Naive thymus-derived CD4-positive, alpha-beta T cell (primary cell): ENCODE measurements at regions not wholly inside any gene's neighbourhood (a gene's known extent, or its start where the extent isn't known, plus 50 kb on each side); places are given as distances from the start of the nearest gene placed in this dataset.
"Not testable (repeated sequence)": the region's sequence is repeated elsewhere in the genome, so short reads cannot be mapped to it uniquely, and the experiment has no call there.

Source experiments
- ATAC-seq: fragments of 150-1000 bp; cut with Tn5 transposase; 2 replicates; pipeline ENCODE4 v1.10.0; 2021; ENCODE audit warnings: mild to moderate bottlenecking, moderate library complexity
- CTCF ChIA-PET: fragments of 350-600 bp; sonication (Branson Sonifier 250); formaldehyde crosslinking; loops from one replicate; lab custom pipeline; 2021; ENCODE audit warnings: antibody characterized with exemption; lab: Charles Lee
- POLR2A ChIA-PET: fragments of 350-600 bp; sonication (Branson Sonifier 250); formaldehyde crosslinking; loops from one replicate; lab custom pipeline; 2021; ENCODE audit warnings: antibody characterized with exemption, inconsistent platforms; lab: Charles Lee
- DNase-seq, 9 donors: peaks; one replicate each; pipeline versions ENCODE4 v3.0.0 to v3.0.0-alpha.2; 2020 to 2022; ENCODE audit warnings: mixed read lengths in 1 of 9
- H3K27ac ChIP-seq: one replicate; pipeline ENCODE4 v1.7.0; 2013; ENCODE audit warnings: mild to moderate bottlenecking, low read depth, low read length, moderate library complexity
- H3K27me3 ChIP-seq, 2 donors: one replicate each; pipeline ENCODE4 v1.7.0; 2013; ENCODE audit warnings: low read length in 2 of 2, mild to moderate bottlenecking in 2 of 2, moderate library complexity in 2 of 2; ENCODE audit not compliant: control insufficient read depth in 2 of 2, insufficient read depth in 2 of 2
- H3K36me3 ChIP-seq, 3 experiments: 1 replicate in 2 of 3; 2 replicates in 1 of 3; pipeline ENCODE4 v1.7.0; 2013; ENCODE audit warnings: low read length in 3 of 3, mild to moderate bottlenecking in 3 of 3, moderate library complexity in 1 of 3; ENCODE audit not compliant: insufficient read depth in 3 of 3, control insufficient read depth in 2 of 3
- H3K4me1 ChIP-seq, 2 donors: one replicate each; pipeline ENCODE4 v1.7.0; 2013; ENCODE audit warnings: low read length in 2 of 2, mild to moderate bottlenecking in 2 of 2, moderate library complexity in 1 of 2; ENCODE audit not compliant: control insufficient read depth in 2 of 2, insufficient read depth in 2 of 2
- H3K4me3 ChIP-seq: 2 replicates; pipeline ENCODE4 v1.7.0; 2013; ENCODE audit warnings: mild to moderate bottlenecking, low read length
- H3K9me3 ChIP-seq, 3 experiments: 1 replicate in 2 of 3; 2 replicates in 1 of 3; pipeline ENCODE4 v1.7.0; 2013; ENCODE audit warnings: low read length in 3 of 3; ENCODE audit not compliant: control insufficient read depth in 2 of 3
- H3K27ac Mint-ChIP-seq, 9 donors: one replicate each; pipeline ENCODE4 v1.8.0; 2020 to 2022; ENCODE audit warnings: mixed read lengths in 9 of 9, mild to moderate bottlenecking in 8 of 9, moderate library complexity in 5 of 9, inconsistent platforms in 2 of 9
- H3K27me3 Mint-ChIP-seq, 5 donors: one replicate each; pipeline ENCODE4 v1.8.0; 2021 to 2022; ENCODE audit warnings: mixed read lengths in 5 of 5, mild to moderate bottlenecking in 1 of 5
- H3K36me3 Mint-ChIP-seq, 5 donors: one replicate each; pipeline ENCODE4 v1.8.0; 2020 to 2022; ENCODE audit warnings: mixed read lengths in 5 of 5, mild to moderate bottlenecking in 3 of 5, inconsistent platforms in 1 of 5
- H3K4me1 Mint-ChIP-seq, 7 donors: one replicate each; pipeline ENCODE4 v1.8.0; 2020 to 2022; ENCODE audit warnings: mixed read lengths in 7 of 7, mild to moderate bottlenecking in 3 of 7, inconsistent platforms in 1 of 7
- H3K4me3 Mint-ChIP-seq, 10 donors: one replicate each; pipeline ENCODE4 v1.8.0; 2020 to 2022; ENCODE audit warnings: mild to moderate bottlenecking in 10 of 10, mixed read lengths in 10 of 10, moderate library complexity in 6 of 10, inconsistent platforms in 2 of 10
- H3K9me3 Mint-ChIP-seq, 11 donors: one replicate each; pipeline ENCODE4 v1.8.0; 2020 to 2022; ENCODE audit warnings: mixed read lengths in 11 of 11, mild to moderate bottlenecking in 4 of 11, inconsistent platforms in 1 of 11, moderate library complexity in 1 of 11
- intact Hi-C, 2 donors: fragments of 100-400 bp; cut with micrococcal nuclease; formaldehyde crosslinking; loops; one replicate each; pipeline ENCODE4 v1.15.1; 2023

DNA sequence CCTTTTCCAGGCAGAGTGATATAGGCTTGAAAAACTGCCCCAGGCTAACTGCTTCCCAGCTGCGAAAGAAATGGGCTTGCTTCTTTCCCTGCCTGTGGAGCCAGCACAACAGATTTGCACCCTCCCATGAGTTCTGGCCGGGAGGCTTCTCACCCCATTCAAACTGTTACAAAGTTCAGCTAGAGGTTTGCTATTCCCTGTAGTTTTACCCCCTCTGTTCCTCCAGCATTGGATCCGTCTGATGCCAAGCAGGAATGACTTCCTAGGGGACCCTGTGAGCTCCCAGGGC is 87.6 kb upstream of the NDST4 start:
- peaks cover 0 to 20% (median 0%) of the 10 kb centered on the region in 11 donors for H3K9me3 Mint-ChIP-seq
- no peak for ATAC-seq

DNA sequence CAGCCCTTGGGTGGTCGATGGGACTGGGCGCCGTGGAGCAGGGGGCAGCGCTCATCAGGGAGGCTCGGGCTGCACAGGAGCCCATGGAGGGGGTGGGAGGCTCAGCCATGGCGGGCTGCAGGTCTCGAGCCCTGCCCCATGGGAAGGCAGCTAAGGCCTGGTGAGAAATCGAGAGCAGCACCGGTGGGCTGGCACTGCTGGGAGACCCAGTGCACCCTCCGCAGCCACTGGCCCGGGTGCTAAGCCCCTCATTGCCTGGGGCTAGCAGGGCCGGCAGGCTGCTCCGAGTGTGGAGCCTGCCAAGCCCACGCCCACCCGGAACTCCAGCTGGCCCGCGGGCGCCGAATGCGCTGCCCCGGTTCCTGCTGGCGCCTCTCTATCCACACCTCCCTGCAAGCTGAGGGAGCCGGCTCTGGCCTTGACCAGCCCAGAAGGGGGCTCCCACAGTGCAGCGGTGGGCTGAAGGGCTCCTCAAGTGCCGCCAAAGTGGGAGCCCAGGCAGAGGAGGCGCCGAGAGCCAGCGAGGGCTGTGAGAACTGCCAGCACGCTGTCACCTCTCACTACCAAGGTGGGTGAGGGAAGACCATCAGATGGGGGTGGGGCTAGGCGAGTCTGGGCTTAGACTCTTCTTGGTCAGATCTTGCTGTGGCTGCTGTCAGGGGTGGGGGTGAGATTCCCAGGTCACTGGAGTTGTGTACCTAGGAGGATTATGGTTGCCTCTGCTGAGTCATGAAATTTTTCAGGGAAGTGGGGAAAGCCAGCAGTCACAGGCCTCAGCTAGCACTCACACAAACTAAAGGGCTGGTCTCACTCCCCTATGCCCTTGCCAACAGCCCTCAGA is 87.0 kb upstream of the NDST4 start:
- H3K9me3 ChIP-seq, H3K36me3 ChIP-seq, H3K4me3 Mint-ChIP-seq, H3K4me3 ChIP-seq, H3K27ac ChIP-seq, DNase-seq, intact Hi-C loops, H3K4me1 Mint-ChIP-seq, H3K27me3 Mint-ChIP-seq, H3K27ac Mint-ChIP-seq, H3K4me1 ChIP-seq, ATAC-seq, CTCF ChIA-PET, POLR2A ChIA-PET, H3K36me3 Mint-ChIP-seq, H3K27me3 ChIP-seq: not testable (repeated sequence)
- peaks cover 0 to 23% (median 0%) of the 10 kb centered on the region in 11 donors for H3K9me3 Mint-ChIP-seq

More for the DNA sequence above, 87.6 kb upstream of the NDST4 start:
- Mint-ChIP-seq H3K4me3 (no peak overlapping the region), H3K4me1 (no peaks in the 10 kb centered on the region), H3K27me3 (no peaks in the 10 kb centered on the region), H3K27ac (no peak overlapping the region), H3K36me3 (no peaks in the 10 kb centered on the region)
- H3K27ac ChIP-seq, result no peak overlapping the region
- intact Hi-C loops, result no loop called here
- ChIA-PET CTCF (no interaction called here), POLR2A (no interaction called here)
- no peak overlapping the region for H3K4me3 ChIP-seq
- no peaks in the 10 kb centered on the region for H3K9me3 ChIP-seq
- no peaks in the 10 kb centered on the region for H3K36me3 ChIP-seq
- no peak for DNase-seq
- no peaks in the 10 kb centered on the region for H3K27me3 ChIP-seq
- H3K4me1 ChIP-seq, result no peaks in the 10 kb centered on the region

DNA sequence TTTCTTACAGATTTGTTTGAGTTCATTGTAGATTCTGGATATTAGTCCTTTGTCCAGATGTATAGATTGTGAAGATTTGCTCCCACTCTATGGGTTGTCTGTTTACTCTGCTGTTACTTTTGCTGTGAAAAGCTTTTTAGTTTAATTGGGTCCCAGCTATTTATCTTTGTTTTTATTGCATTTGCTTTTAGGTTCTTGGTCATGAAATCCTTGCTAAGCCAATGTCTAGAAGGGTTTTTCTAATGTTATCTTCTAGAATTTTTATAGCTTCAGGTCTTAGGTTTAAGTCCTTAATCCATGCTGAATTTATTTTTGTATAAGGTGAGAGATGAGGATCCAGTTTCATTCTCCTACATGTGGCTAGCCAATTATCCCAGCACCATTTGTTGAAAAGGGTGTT is 81.2 kb upstream of the NDST4 start:
- H3K36me3 Mint-ChIP-seq, H3K4me1 Mint-ChIP-seq, POLR2A ChIA-PET: not testable (repeated sequence)

DNA sequence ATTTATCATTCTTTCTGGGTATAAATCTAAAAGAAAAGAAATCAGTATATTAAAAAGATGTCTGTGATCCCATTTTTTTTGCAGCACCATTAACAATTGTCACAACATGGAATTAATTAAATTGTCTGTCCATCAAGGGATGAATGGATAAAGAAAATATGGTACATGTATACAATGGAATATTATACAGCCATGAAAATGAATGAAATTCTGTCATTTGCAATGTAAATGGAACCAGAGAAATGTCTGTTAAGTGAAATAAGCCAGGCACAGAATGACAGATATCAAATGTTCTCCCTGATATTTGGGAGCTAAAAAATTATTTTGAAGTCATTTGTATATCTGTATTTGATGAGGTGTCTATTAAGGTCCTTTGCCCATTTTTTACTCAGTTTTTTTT is 77.1 kb upstream of the NDST4 start:
- ChIA-PET POLR2A (no interaction called here), CTCF (no interaction called here)
- Mint-ChIP-seq H3K4me1 (no peaks in the 10 kb centered on the region), H3K4me3 (no peak overlapping the region), H3K27me3 (no peaks in the 10 kb centered on the region), H3K27ac (no peak overlapping the region), H3K9me3 (peaks cover 0 to 6% (median 0%) of the 10 kb centered on the region in 11 donors), H3K36me3 (no peaks in the 10 kb centered on the region)
- Histone ChIP-seq H3K9me3 (no peaks in the 10 kb centered on the region), H3K4me1 (no peaks in the 10 kb centered on the region), H3K4me3 (no peak overlapping the region), H3K27ac (no peak overlapping the region), H3K27me3 (no peaks in the 10 kb centered on the region), H3K36me3 (no peaks in the 10 kb centered on the region)
- DNase-seq (no peak), ATAC-seq (no peak)
- intact Hi-C loops, result no loop called here

More for the DNA sequence above, 81.2 kb upstream of the NDST4 start:
- H3K27ac Mint-ChIP-seq, H3K4me3 Mint-ChIP-seq, H3K36me3 ChIP-seq, intact Hi-C loops, H3K4me1 ChIP-seq, H3K27me3 Mint-ChIP-seq, CTCF ChIA-PET, ATAC-seq, DNase-seq, H3K9me3 ChIP-seq, H3K4me3 ChIP-seq, H3K27me3 ChIP-seq, H3K27ac ChIP-seq: not testable (repeated sequence)
- H3K9me3 Mint-ChIP-seq, result peaks cover 0 to 23% (median 2%) of the 10 kb centered on the region in 11 donors

DNA sequence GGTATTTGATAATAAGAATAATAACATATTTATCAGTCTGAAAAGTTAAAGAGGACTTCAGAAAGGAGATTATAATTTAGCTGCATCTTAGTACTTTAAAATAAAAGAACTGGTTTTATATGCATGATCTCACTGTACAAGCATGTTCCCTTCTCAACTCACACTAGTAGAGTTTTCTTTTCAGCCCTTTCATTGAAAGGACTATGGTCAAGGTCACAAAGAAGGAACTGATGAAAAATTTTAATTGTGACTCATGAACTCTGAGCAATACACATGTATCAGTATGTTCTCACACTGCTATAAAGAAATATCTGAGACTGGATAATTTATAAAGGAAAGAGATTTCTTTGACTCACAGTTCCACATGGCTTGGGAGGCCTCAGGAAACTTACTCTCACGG is 73.7 kb upstream of the NDST4 start:
- H3K27me3 Mint-ChIP-seq, result no peaks in the 10 kb centered on the region
- no peaks in the 10 kb centered on the region for H3K27me3 ChIP-seq
- H3K9me3 Mint-ChIP-seq, result peaks cover 0 to 6% (median 0%) of the 10 kb centered on the region in 11 donors
- H3K9me3 ChIP-seq, result no peaks in the 10 kb centered on the region
- intact Hi-C loops, result no loop called here
- no peaks in the 10 kb centered on the region for H3K36me3 ChIP-seq
- ChIA-PET POLR2A (no interaction called here), CTCF (no interaction called here)
- H3K4me3 ChIP-seq, result no peak overlapping the region
- H3K27ac ChIP-seq, result no peak overlapping the region
- no peaks in the 10 kb centered on the region for H3K4me1 ChIP-seq
- no peaks in the 10 kb centered on the region for H3K4me1 Mint-ChIP-seq
- no peak for DNase-seq
- H3K4me3 Mint-ChIP-seq, result no peak overlapping the region
- no peak overlapping the region for H3K27ac Mint-ChIP-seq
- no peaks in the 10 kb centered on the region for H3K36me3 Mint-ChIP-seq
- ATAC-seq, result no peak

DNA sequence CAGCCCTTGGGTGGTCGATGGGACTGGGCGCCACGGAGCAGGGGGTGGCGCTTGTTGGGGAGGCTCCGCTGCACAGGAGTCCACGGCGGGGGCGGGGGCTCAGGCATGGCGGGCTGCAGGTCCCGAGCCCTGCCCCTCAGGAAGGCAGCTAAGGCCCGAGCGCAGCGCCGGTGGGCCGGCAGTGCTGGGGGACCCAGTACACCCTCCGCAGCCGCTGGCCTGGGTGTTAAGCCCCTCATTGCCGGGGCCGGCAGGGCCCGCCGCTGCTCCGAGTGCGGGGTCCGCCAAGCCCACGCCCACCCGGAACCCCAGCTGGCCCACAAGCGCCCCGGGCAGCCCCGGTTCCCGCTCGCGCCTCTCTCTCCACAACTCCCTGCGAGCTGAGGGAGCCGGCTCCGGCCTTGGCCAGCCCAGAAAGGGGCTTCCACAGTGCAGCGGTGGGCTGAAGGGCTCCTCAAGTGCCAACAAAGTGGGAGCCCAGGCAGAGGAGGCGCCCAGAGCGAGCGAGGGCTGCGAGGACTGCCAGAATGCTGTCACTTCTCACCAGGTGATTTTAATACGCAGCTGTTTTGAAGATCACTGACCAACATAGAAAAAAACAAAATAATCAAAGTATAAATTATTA is 66.1 kb upstream of the NDST4 start:
- POLR2A ChIA-PET, ATAC-seq, H3K4me1 ChIP-seq, intact Hi-C loops, H3K36me3 Mint-ChIP-seq, H3K27me3 Mint-ChIP-seq, H3K9me3 Mint-ChIP-seq, H3K27ac Mint-ChIP-seq, H3K9me3 ChIP-seq, H3K27ac ChIP-seq, H3K4me1 Mint-ChIP-seq, DNase-seq, H3K36me3 ChIP-seq, H3K27me3 ChIP-seq, H3K4me3 ChIP-seq, H3K4me3 Mint-ChIP-seq: not testable (repeated sequence)
- CTCF ChIA-PET, result interaction anchor here (0.7 kb wide), 1 partner anchor 409 kb away, joined by 3 read pairs; no protein-coding TSS in a partner anchor

DNA sequence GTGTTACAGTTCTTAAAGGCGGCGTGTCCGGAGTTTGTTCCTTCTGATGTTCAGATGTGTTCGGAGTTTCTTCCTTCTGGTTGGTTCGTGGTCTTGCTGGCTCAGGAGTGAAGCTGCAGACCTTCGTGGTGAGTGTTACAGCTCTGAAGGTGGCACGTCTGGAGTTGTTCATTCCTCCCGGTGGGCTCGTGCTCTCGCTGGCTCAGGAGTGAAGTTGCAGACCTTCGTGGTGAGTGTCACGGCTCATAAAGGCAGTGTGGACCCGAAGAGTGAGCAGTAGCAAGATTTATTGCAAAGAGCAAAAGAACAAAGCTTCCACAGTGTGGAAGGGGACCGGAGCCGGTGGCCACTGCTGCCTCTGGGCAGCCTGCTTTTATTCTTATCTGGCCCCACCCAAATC is 65.3 kb upstream of the NDST4 start:
- POLR2A ChIA-PET, H3K4me3 ChIP-seq, H3K9me3 Mint-ChIP-seq, intact Hi-C loops, CTCF ChIA-PET, H3K36me3 Mint-ChIP-seq, H3K27me3 Mint-ChIP-seq, ATAC-seq, H3K4me3 Mint-ChIP-seq, H3K9me3 ChIP-seq, H3K36me3 ChIP-seq, H3K27ac ChIP-seq, H3K27ac Mint-ChIP-seq, H3K4me1 ChIP-seq, DNase-seq, H3K4me1 Mint-ChIP-seq, H3K27me3 ChIP-seq: not testable (repeated sequence)
